ENCODE measurements at regions not wholly inside any gene's neighbourhood (a gene's known extent, or its start where the extent isn't known, plus 50 kb on each side); places are given as distances from the start of the nearest gene placed in this dataset.

- DNase-seq (ENCODE audit: low read depth, low spot score): no peak
- Histone ChIP-seq H3K9ac (ENCODE audit: insufficient read length, low read depth) (no peak overlapping the region), H3K4me1 (ENCODE audit: insufficient read depth, insufficient read length) (peaks cover 2% of the 10 kb centered on the region), H3K27me3 (ENCODE audit: insufficient read depth, insufficient read length) (no peaks in the 10 kb centered on the region), H3K9me3 (ENCODE audit: insufficient read depth, low read length) (no peaks in the 10 kb centered on the region), H3K36me3 (ENCODE audit: insufficient read depth, insufficient read length, low read length) (no peaks in the 10 kb centered on the region), H3K4me3 (ENCODE audit: insufficient read length, low read depth) (no peak overlapping the region)
- TF ChIP-seq SUZ12 (IDR thresholded peaks at IDR 0.05; ENCODE audit: extremely low read depth, insufficient read depth, insufficient read length): no peak
- TF ChIP-seq YY1 (IDR thresholded peaks at IDR 0.05; ENCODE audit: insufficient read depth, insufficient read length): no peak
- TF ChIP-seq ZNF274 (IDR thresholded peaks at IDR 0.05; ENCODE audit: low read depth, low read length): no peak
These were observed 191.8 kb upstream of the S100G start for GRCh38 chrX:16458208-16458607.

DNA sequence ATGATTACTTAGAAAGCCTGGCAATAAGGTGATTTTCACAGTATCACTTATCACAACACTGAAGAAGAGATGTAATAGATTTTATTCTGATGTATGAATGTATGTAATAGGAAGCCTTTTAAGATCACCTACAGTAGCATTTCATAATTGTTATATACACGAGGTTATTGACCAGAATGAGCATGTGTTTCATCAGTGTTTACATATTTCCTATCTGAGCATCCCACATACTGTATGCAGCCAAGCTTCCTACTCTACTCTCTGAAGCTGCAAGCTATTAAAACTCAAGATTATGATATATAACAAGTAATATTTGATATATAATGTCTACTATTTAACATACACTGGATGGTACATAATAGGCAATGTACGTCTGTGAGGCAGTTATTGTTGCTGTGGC lies 190.9 kb upstream of the S100G start:
- Histone ChIP-seq H3K36me3 (ENCODE audit: insufficient read depth, insufficient read length, low read length) (no peaks in the 10 kb centered on the region), H3K9ac (ENCODE audit: insufficient read length, low read depth) (no peak overlapping the region), H3K4me3 (ENCODE audit: insufficient read length, low read depth) (no peak overlapping the region), H3K27me3 (ENCODE audit: insufficient read depth, insufficient read length) (no peaks in the 10 kb centered on the region), H3K9me3 (ENCODE audit: insufficient read depth, low read length) (no peaks in the 10 kb centered on the region; the same call in 1 of the 2 replicates), H3K4me1 (ENCODE audit: insufficient read depth, insufficient read length) (peaks cover 2% of the 10 kb centered on the region)
- no peak for DNase-seq (ENCODE audit: low read depth, low spot score)
- no peak for TF ChIP-seq SUZ12 (IDR thresholded peaks at IDR 0.05; ENCODE audit: extremely low read depth, insufficient read depth, insufficient read length)
- TF ChIP-seq YY1 (IDR thresholded peaks at IDR 0.05; ENCODE audit: insufficient read depth, insufficient read length): no peak
- TF ChIP-seq ZNF274 (IDR thresholded peaks at IDR 0.05; ENCODE audit: low read depth, low read length): no peak

DNA sequence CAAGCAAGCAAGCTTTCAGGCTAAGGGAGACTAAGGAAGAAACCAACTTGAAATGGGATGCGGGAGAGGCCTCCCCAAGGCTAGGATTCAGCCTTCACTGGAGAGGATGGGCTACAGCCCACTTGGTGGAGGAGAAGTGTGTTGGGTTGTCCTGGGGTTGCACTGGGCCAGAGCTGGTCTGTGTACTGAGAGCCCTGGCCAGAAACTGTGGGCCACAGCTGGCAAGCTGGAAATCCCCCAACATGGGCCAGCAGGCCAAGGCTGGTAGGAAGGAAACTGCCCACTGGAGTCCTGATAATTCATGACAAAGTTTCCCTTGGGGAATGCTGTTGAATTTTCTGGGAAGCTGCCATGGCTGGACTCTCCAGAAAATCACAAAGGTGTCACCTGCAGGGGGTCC lies 188.0 kb upstream of the S100G start:
- Histone ChIP-seq H3K9me3 (ENCODE audit: insufficient read depth, low read length) (peaks cover 20% of the 10 kb centered on the region; the same call in 1 of the 2 replicates), H3K4me1 (ENCODE audit: insufficient read depth, insufficient read length) (peaks cover 2% of the 10 kb centered on the region), H3K27me3 (ENCODE audit: insufficient read depth, insufficient read length) (no peaks in the 10 kb centered on the region), H3K9ac (ENCODE audit: insufficient read length, low read depth) (no peak overlapping the region), H3K4me3 (ENCODE audit: insufficient read length, low read depth) (no peak overlapping the region), H3K36me3 (ENCODE audit: insufficient read depth, insufficient read length, low read length) (no peaks in the 10 kb centered on the region)
- no peak for DNase-seq (ENCODE audit: low read depth, low spot score)
- TF ChIP-seq YY1 (IDR thresholded peaks at IDR 0.05; ENCODE audit: insufficient read depth, insufficient read length) (no peak), SUZ12 (IDR thresholded peaks at IDR 0.05; ENCODE audit: extremely low read depth, insufficient read depth, insufficient read length) (no peak), ZNF274 (IDR thresholded peaks at IDR 0.05; ENCODE audit: low read depth, low read length) (no peak)

- H3K36me3 ChIP-seq (ENCODE audit: insufficient read depth, insufficient read length, low read length): no peaks in the 10 kb centered on the region
- H3K9me3 ChIP-seq (ENCODE audit: insufficient read depth, low read length): peaks cover 20% of the 10 kb centered on the region; the same call in 1 of the 2 replicates
- peaks cover 2% of the 10 kb centered on the region for H3K4me1 ChIP-seq (ENCODE audit: insufficient read depth, insufficient read length)
- H3K4me3 ChIP-seq (ENCODE audit: insufficient read length, low read depth): no peak overlapping the region
- no peaks in the 10 kb centered on the region for H3K27me3 ChIP-seq (ENCODE audit: insufficient read depth, insufficient read length)
- no peak for TF ChIP-seq YY1 (IDR thresholded peaks at IDR 0.05; ENCODE audit: insufficient read depth, insufficient read length)
- no peak for TF ChIP-seq SUZ12 (IDR thresholded peaks at IDR 0.05; ENCODE audit: extremely low read depth, insufficient read depth, insufficient read length)
- no peak for TF ChIP-seq ZNF274 (IDR thresholded peaks at IDR 0.05; ENCODE audit: low read depth, low read length)
- DNase-seq (ENCODE audit: low read depth, low spot score): no peak
- no peak overlapping the region for H3K9ac ChIP-seq (ENCODE audit: insufficient read length, low read depth)
These were observed 187.0 kb upstream of the S100G start for GRCh38 chrX:16462912-16463311.

GRCh38 chrX:16464369-16464768 lies 185.6 kb upstream of the S100G start:
- Histone ChIP-seq H3K9ac (ENCODE audit: insufficient read length, low read depth) (no peak overlapping the region), H3K27me3 (ENCODE audit: insufficient read depth, insufficient read length) (no peaks in the 10 kb centered on the region), H3K4me1 (ENCODE audit: insufficient read depth, insufficient read length) (no peaks in the 10 kb centered on the region), H3K36me3 (ENCODE audit: insufficient read depth, insufficient read length, low read length) (no peaks in the 10 kb centered on the region), H3K4me3 (ENCODE audit: insufficient read length, low read depth) (no peak overlapping the region), H3K9me3 (ENCODE audit: insufficient read depth, low read length) (peaks cover 20% of the 10 kb centered on the region; the same call in 1 of the 2 replicates)
- peak; percentile 71 for DNase-seq (ENCODE audit: low read depth, low spot score)
- no peak for TF ChIP-seq SUZ12 (IDR thresholded peaks at IDR 0.05; ENCODE audit: extremely low read depth, insufficient read depth, insufficient read length)
- no peak for TF ChIP-seq ZNF274 (IDR thresholded peaks at IDR 0.05; ENCODE audit: low read depth, low read length)
- no peak for TF ChIP-seq YY1 (IDR thresholded peaks at IDR 0.05; ENCODE audit: insufficient read depth, insufficient read length)

DNA sequence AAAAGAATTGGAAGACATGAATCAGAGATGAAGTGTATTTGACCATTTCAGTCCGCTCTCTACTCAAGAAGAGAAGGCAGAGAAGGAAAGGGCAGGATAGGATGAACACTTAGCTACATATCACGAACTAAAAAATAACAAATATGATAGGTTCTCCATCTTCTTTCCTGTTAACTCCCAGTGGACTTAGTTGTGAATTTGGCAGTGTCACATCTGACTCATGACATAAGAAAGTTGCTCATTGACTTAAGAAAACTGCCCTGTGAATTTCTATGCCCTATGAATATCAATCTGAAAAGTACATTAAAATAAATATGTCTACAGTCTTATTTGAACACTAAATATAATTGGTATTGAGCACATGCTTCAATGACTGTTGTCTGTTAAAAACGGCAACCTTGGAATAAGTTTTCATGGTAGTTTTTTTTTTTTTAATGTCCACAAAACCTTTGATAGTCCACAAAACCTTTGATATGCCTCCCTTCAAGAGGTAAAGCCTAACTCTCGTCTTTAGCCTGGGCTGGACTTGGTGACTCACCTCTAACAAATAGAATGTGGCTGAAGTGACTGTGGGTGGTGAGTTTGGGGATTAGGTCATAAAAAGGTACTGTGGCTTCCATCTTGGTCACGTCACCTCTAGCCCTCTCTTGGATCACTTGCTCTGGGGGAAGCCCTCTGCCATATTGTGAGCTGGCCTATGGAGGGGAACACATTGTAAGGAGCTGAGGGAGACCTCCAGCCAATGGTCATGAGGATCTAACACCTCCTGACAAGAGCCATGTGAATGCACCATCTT lies 184.7 kb upstream of the S100G start:
- Histone ChIP-seq H3K9ac (ENCODE audit: insufficient read length, low read depth) (no peak overlapping the region), H3K9me3 (ENCODE audit: insufficient read depth, low read length) (peaks cover 20% of the 10 kb centered on the region; the same call in 1 of the 2 replicates), H3K36me3 (ENCODE audit: insufficient read depth, insufficient read length, low read length) (no peaks in the 10 kb centered on the region), H3K27me3 (ENCODE audit: insufficient read depth, insufficient read length) (no peaks in the 10 kb centered on the region), H3K4me1 (ENCODE audit: insufficient read depth, insufficient read length) (no peaks in the 10 kb centered on the region), H3K4me3 (ENCODE audit: insufficient read length, low read depth) (no peak overlapping the region)
- TF ChIP-seq ZNF274 (IDR thresholded peaks at IDR 0.05; ENCODE audit: low read depth, low read length): no peak
- DNase-seq (ENCODE audit: low read depth, low spot score): no peak

GRCh38 chrX:16466640-16467432 lies 183.1 kb upstream of the S100G start:
- no peak for DNase-seq (ENCODE audit: low read depth, low spot score)
- Histone ChIP-seq H3K36me3 (ENCODE audit: insufficient read depth, insufficient read length, low read length) (no peaks in the 10 kb centered on the region), H3K9ac (ENCODE audit: insufficient read length, low read depth) (no peak overlapping the region), H3K9me3 (ENCODE audit: insufficient read depth, low read length) (peaks cover 20% of the 10 kb centered on the region; the same call in 1 of the 2 replicates), H3K27me3 (ENCODE audit: insufficient read depth, insufficient read length) (no peaks in the 10 kb centered on the region), H3K4me3 (ENCODE audit: insufficient read length, low read depth) (no peak overlapping the region), H3K4me1 (ENCODE audit: insufficient read depth, insufficient read length) (no peaks in the 10 kb centered on the region)
- TF ChIP-seq ZNF274 (IDR thresholded peaks at IDR 0.05; ENCODE audit: low read depth, low read length): no peak
- TF ChIP-seq YY1 (IDR thresholded peaks at IDR 0.05; ENCODE audit: insufficient read depth, insufficient read length): no peak
- TF ChIP-seq SUZ12 (IDR thresholded peaks at IDR 0.05; ENCODE audit: extremely low read depth, insufficient read depth, insufficient read length): no peak
